ENCODE measurements at regions not wholly inside any gene's neighbourhood (a gene's known extent, or its start where the extent isn't known, plus 50 kb on each side); places are given as distances from the start of the nearest gene placed in this dataset.

DNA sequence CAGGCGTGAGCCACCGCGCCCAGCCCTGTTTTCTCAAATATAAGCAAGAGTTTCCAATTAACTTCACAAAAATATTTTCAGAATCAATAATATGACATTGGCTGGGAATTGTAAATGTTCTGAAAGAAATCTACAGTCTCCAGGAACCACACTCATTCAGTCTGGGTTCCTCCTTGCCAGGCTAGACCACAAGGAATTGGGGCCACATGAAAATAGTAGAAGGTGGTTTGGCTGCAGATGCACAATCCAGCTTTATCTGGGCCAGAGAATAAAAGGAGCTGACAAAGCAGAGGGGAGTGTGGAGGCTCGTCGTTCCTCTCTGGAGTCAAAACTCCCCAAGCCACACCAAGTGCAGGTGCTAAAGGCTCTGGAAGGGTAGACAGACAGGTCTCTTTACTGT lies 92.0 kb upstream of the OSMR start:
- TF ChIP-seq, protein P1, sequence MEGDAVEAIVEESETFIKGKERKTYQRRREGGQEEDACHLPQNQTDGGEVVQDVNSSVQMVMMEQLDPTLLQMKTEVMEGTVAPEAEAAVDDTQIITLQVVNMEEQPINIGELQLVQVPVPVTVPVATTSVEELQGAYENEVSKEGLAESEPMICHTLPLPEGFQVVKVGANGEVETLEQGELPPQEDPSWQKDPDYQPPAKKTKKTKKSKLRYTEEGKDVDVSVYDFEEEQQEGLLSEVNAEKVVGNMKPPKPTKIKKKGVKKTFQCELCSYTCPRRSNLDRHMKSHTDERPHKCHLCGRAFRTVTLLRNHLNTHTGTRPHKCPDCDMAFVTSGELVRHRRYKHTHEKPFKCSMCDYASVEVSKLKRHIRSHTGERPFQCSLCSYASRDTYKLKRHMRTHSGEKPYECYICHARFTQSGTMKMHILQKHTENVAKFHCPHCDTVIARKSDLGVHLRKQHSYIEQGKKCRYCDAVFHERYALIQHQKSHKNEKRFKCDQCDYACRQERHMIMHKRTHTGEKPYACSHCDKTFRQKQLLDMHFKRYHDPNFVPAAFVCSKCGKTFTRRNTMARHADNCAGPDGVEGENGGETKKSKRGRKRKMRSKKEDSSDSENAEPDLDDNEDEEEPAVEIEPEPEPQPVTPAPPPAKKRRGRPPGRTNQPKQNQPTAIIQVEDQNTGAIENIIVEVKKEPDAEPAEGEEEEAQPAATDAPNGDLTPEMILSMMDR (IDR thresholded peaks at IDR 0.05) = no peak
- TF ChIP-seq POLR2A (IDR thresholded peaks at IDR 0.05) = no peak
- TF ChIP-seq POLR2AphosphoS5 (IDR thresholded peaks at IDR 0.05) = no peak
- no peak for TF ChIP-seq EP300 (IDR thresholded peaks at IDR 0.05)
